LNCAP (cell line): ENCODE measurements at regions not wholly inside any gene's neighbourhood (a gene's known extent, or its start where the extent isn't known, plus 50 kb on each side); places are given as distances from the start of the nearest gene placed in this dataset.

Source experiments
- TF ChIP-seq, protein P1 (sequence below): fragments of 450-650 bp; IDR thresholded peaks from 2 replicates; pipeline ENCODE4 v1.5.1; 2017; ENCODE audit warnings: mild to moderate bottlenecking

DNA sequence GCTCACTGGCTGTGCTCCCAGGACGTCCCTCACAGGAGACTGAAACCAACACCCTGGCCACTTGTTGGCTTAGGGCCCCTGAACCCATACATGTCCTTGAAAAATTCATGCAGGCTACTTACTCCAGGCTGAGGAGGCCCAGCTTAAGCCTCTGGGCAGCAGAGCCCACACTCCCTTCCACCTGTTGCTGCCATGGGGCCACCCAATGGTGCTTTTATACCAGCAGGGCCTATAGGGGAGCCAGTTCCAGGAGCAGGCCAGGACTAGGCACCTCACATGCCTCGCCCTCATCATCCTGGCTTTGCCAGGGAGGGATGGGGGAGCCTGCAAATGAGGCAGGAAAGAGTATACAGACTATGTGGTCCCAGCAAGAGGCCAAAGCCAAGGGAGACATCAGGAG, 181.7 kb upstream of the NECTIN1 start:
- TF ChIP-seq, protein P1, sequence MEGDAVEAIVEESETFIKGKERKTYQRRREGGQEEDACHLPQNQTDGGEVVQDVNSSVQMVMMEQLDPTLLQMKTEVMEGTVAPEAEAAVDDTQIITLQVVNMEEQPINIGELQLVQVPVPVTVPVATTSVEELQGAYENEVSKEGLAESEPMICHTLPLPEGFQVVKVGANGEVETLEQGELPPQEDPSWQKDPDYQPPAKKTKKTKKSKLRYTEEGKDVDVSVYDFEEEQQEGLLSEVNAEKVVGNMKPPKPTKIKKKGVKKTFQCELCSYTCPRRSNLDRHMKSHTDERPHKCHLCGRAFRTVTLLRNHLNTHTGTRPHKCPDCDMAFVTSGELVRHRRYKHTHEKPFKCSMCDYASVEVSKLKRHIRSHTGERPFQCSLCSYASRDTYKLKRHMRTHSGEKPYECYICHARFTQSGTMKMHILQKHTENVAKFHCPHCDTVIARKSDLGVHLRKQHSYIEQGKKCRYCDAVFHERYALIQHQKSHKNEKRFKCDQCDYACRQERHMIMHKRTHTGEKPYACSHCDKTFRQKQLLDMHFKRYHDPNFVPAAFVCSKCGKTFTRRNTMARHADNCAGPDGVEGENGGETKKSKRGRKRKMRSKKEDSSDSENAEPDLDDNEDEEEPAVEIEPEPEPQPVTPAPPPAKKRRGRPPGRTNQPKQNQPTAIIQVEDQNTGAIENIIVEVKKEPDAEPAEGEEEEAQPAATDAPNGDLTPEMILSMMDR, result no peak

DNA sequence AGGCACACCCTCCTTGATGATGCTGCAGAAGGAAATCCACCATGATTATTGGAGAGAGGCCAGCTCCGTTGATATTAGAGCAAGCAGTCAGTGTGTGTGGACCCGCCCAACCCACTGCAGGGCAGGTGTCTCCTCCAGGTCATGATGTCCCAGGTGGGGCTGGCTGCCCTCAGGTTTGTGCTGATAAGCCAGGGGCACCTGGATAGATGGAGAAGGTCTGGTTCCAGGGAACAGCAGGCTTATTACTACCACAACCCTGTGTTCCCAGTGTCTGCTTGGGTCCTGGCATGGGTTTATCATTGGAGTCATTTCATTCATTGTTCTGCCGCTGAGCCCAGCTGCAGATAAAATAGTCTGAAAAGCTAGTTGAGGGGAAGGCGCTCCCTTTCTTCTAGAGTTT, 181.1 kb upstream of the NECTIN1 start:
- TF ChIP-seq, protein P1, result no peak

DNA sequence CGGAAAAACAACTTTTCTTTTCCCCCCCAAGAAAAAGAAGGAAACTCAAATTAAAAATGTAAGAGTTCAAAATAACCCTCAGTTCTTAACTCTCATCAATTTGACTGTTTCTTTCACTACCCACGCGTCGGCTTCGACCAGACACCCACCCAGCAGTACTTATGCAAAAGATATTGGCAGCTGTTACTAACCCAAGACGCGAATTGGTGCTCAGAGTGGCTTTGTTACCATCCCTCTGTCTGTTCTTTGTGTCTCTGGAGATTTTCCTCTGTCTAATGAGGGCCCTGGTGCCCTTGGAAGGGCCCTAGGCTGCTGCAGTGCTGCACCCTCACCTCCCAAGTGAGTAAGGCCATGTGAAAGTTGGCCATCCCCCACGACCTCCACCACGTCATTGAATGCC, 180.5 kb upstream of the NECTIN1 start:
- TF ChIP-seq, protein P1, result no peak

DNA sequence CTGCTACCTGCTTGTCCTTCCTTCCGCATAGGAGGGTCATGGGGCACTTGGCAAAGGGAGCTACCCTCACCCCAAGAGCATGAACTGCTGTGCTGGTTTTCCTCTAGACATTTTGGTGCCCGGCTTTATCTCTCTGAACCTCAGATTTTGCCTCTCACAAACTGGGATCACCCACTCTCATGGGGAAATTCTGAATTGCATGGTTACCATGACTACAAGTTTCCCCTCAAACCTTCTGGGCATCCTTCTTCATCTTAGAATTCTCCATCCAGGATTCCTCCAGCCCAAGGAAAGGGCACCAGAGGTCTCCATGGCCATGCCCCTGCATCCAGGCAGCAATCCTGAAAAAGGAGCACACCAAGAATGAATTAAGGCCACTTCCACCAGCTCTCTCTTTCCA, 180.1 kb upstream of the NECTIN1 start:
- TF ChIP-seq, protein P1, result no peak

DNA sequence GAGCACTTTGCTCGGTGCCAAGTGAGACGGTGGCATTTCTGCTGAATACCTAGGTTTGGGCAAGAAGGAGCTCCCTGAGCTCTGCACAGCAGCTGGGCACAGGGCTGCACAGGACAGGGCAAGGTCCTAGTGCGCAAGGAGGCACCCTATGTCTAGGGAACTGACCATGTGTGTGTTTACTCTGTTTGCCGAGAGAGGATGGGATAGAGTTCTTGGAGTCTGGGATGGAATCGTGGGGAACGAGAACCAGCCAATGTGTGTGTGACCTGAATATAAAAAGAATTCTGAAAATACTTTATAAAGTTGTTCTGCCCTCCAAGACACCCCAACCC, 179.5 kb upstream of the NECTIN1 start:
- TF ChIP-seq, protein P1, result no peak

DNA sequence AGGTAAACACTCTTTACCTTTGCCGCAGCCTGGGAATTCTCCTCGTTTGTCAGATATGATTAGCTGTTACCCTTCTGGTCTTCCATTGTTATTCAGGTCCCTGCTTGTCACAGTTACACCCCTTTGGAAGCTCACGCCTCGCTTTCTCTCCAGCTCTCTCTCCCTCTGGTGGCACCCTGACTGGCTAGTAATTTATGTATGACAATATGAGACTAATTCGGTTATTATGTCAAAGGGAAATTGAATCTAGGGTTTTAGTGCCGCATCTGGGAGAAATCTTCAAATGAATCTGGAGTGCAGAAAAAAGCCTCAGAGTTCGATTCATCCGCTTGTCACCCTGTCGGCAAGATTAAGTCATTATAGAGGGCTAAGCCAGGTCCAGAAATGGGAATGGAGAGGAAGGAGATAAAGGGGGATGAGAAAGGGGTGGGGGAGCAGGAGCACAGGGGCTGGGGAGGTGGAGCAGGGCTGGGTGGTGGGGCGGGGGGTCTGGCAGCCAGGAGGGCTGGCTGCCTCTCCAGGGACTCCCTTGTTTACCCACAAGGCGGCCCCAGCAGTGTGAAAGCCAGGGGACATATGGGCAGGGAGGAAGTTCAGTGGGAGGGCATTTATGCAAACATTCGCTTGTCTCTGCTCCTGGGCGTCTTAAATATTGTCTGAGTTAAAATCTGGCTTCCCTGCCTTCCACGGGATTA, 179.0 kb upstream of the NECTIN1 start:
- TF ChIP-seq, protein P1, result no peak

DNA sequence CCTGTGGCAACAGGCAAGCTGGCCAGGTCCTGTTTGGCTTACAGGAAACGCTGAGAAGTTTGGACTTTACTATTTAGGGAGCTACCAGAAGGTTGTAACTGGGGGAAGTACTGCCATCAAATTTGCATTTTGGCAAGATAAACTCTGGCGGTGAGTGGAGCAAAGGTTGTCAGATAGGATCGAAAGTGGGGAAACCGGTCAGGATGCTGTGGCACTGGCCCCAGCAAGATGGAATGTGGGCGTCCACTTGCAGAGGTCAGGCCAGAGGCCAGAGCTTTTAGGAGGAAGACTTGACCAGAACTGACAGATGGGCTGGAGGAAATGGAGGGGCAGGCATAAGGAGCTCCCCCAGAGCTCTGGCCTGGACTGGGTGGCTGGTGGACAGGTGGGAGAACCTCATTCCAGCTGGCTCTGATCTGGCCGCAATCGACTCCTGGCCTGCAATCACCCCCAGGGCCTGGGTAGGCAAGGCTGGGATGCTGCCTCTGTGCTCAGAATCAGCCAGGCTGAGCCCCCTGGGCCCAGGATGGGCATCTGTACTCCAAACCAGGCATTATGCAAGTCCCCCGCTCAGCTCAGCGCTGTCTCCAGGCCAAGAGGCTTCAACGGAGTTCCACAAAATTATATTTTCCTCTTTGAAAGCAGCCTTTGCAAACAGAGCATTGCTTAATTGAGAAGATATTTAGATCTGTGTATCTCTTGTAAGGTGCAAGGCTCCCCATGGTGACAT, 178.3 kb upstream of the NECTIN1 start:
- TF ChIP-seq, protein P1, result no peak
